COR-L47 (cell line): ENCODE measurements at regions not wholly inside any gene's neighbourhood (a gene's known extent, or its start where the extent isn't known, plus 50 kb on each side); places are given as distances from the start of the nearest gene placed in this dataset.

Experiments used
- DNase-seq: peaks from one replicate; lab custom pipeline; 2025; lab: John Stamatoyannopoulos, UW

GRCh38 chr7:98679741-98680140 is 62.7 kb downstream of the NPTX2 start:
- DNase-seq = no peak

- DNase-seq = no peak
Observed at GRCh38 chr7:98681511-98681910, 64.4 kb downstream of the NPTX2 start.

- DNase-seq = no peak
Observed at GRCh38 chr7:98681951-98682350, 64.9 kb downstream of the NPTX2 start.

GRCh38 chr7:98683514-98683913 is 66.4 kb downstream of the NPTX2 start:
- no peak for DNase-seq

- DNase-seq = no peak
Observed at GRCh38 chr7:98685541-98685940, 68.5 kb downstream of the NPTX2 start.

GRCh38 chr7:98686466-98687080 is 69.5 kb downstream of the NPTX2 start:
- DNase-seq = no peak

GRCh38 chr7:98687111-98687751 is 70.1 kb downstream of the NPTX2 start:
- no peak for DNase-seq

- no peak for DNase-seq
Observed at GRCh38 chr7:98691619-98692018, 74.5 kb downstream of the NPTX2 start.

- no peak for DNase-seq
Observed at GRCh38 chr7:98697083-98697482, 80.0 kb downstream of the NPTX2 start.

GRCh38 chr7:98697485-98698240 is 80.6 kb downstream of the NPTX2 start:
- no peak for DNase-seq

GRCh38 chr7:98698976-98699375 is 81.9 kb downstream of the NPTX2 start:
- no peak for DNase-seq

- DNase-seq = no peak
Observed at GRCh38 chr7:98700533-98700932, 83.4 kb downstream of the NPTX2 start.

GRCh38 chr7:98701372-98701771 is 84.3 kb downstream of the NPTX2 start:
- DNase-seq = no peak

GRCh38 chr7:98702021-98702420 is 84.9 kb downstream of the NPTX2 start:
- DNase-seq = no peak

GRCh38 chr7:98703916-98704315 is 86.8 kb downstream of the NPTX2 start:
- DNase-seq = no peak

GRCh38 chr7:98705626-98706025 is 88.5 kb downstream of the NPTX2 start:
- DNase-seq = no peak

GRCh38 chr7:98707076-98707475 is 90.0 kb downstream of the NPTX2 start:
- DNase-seq = no peak

- no peak for DNase-seq
Observed at GRCh38 chr7:98711945-98712344, 94.9 kb downstream of the NPTX2 start.

- DNase-seq = no peak
Observed at GRCh38 chr7:98713165-98713810, 96.2 kb downstream of the NPTX2 start.

GRCh38 chr7:98719396-98719795 is 102.3 kb downstream of the NPTX2 start:
- no peak for DNase-seq

- no peak for DNase-seq
Observed at GRCh38 chr7:98722402-98722801, 105.3 kb downstream of the NPTX2 start.

- DNase-seq = no peak
Observed at GRCh38 chr7:98724591-98724990, 107.5 kb downstream of the NPTX2 start.
